CD4-positive, alpha-beta T cell treated with Interleukin-12 subunit alpha and Interleukin-12 subunit beta, for 1 hour (primary cell): ENCODE measurements at regions not wholly inside any gene's neighbourhood (a gene's known extent, or its start where the extent isn't known, plus 50 kb on each side); places are given as distances from the start of the nearest gene placed in this dataset.

Experiments used
- DNase-seq: peaks from one replicate; pipeline ENCODE4 v3.0.0-alpha.2; 2020

GRCh38 chr1:104733866-104734265, 984.2 kb downstream of the AMY1C start:
- DNase-seq = no peak

- DNase-seq = no peak
Measured at GRCh38 chr1:104745875-104746274, 996.2 kb downstream of the AMY1C start.

GRCh38 chr1:104746994-104747393, 997.3 kb downstream of the AMY1C start:
- DNase-seq = no peak

- no peak for DNase-seq
Measured at GRCh38 chr1:104760017-104760416, 1010.3 kb downstream of the AMY1C start.

GRCh38 chr1:104761961-104762570, 1012.4 kb downstream of the AMY1C start:
- no peak for DNase-seq

- no peak for DNase-seq
Measured at GRCh38 chr1:104765085-104765484, 1015.4 kb downstream of the AMY1C start.

GRCh38 chr1:104768466-104768865, 1018.8 kb downstream of the AMY1C start:
- DNase-seq = no peak

GRCh38 chr1:104780470-104781078, 1030.9 kb downstream of the AMY1C start:
- peak; percentile 5 for DNase-seq

- DNase-seq = no peak
Measured at GRCh38 chr1:104785575-104786187, 1036.0 kb downstream of the AMY1C start.

- DNase-seq = no peak
Measured at GRCh38 chr1:104787866-104788510, 1038.3 kb downstream of the AMY1C start.

- no peak for DNase-seq
Measured at GRCh38 chr1:104791030-104791429, 1041.3 kb downstream of the AMY1C start.

GRCh38 chr1:104794035-104794434, 1044.3 kb downstream of the AMY1C start:
- DNase-seq = no peak

GRCh38 chr1:104795931-104796330, 1046.2 kb downstream of the AMY1C start:
- no peak for DNase-seq

GRCh38 chr1:104797982-104798381, 1048.3 kb downstream of the AMY1C start:
- no peak for DNase-seq

- DNase-seq = no peak
Measured at GRCh38 chr1:104801344-104801743, 1051.6 kb downstream of the AMY1C start.

- no peak for DNase-seq
Measured at GRCh38 chr1:104804147-104804546, 1054.4 kb downstream of the AMY1C start.

- DNase-seq = no peak
Measured at GRCh38 chr1:104807590-104807989, 1057.9 kb downstream of the AMY1C start.

GRCh38 chr1:104825401-104825800, 1075.7 kb downstream of the AMY1C start:
- no peak for DNase-seq

GRCh38 chr1:104830534-104830933, 1080.8 kb downstream of the AMY1C start:
- DNase-seq = no peak

- no peak for DNase-seq
Measured at GRCh38 chr1:104852151-104852550, 1102.5 kb downstream of the AMY1C start.

- no peak for DNase-seq
Measured at GRCh38 chr1:104853276-104853675, 1103.6 kb downstream of the AMY1C start.

GRCh38 chr1:104854529-104854928, 1104.8 kb downstream of the AMY1C start:
- no peak for DNase-seq

GRCh38 chr1:104855550-104855949, 1105.9 kb downstream of the AMY1C start:
- DNase-seq = no peak

GRCh38 chr1:104856091-104856490, 1106.4 kb downstream of the AMY1C start:
- DNase-seq = no peak
